DOHH2 (cell line): ENCODE measurements at regions not wholly inside any gene's neighbourhood (a gene's known extent, or its start where the extent isn't known, plus 50 kb on each side); places are given as distances from the start of the nearest gene placed in this dataset.
"Not testable (repeated sequence)": the region's sequence is repeated elsewhere in the genome, so short reads cannot be mapped to it uniquely, and the experiment has no call there.

Experiments used
- CTCF ChIP-seq: fragments of 200-600 bp; sonication (generic); IDR thresholded peaks from one replicate; pipeline ENCODE4 v1.5.1; 2014; ENCODE audit warnings: antibody characterized with exemption, mild to moderate bottlenecking, low read depth, low read length; ENCODE audit not compliant: poor library complexity, severe bottlenecking
- EZH2phosphoT487 ChIP-seq: fragments of 200-600 bp; sonication (generic); IDR thresholded peaks from 2 replicates; pipeline ENCODE4 v1.6.1; 2017; ENCODE audit warnings: borderline replicate concordance, mild to moderate bottlenecking, antibody characterized with exemption, low read length, moderate library complexity, mixed read lengths

- TF ChIP-seq CTCF, EZH2phosphoT487: not testable (repeated sequence)
Observed at GRCh38 chr2:131829456-131830241, 302.0 kb downstream of the CCDC74A start.
